GM10248 (cell line): ENCODE measurements at regions not wholly inside any gene's neighbourhood (a gene's known extent, or its start where the extent isn't known, plus 50 kb on each side); places are given as distances from the start of the nearest gene placed in this dataset.
"Not testable (repeated sequence)": the region's sequence is repeated elsewhere in the genome, so short reads cannot be mapped to it uniquely, and the experiment has no call there.

Experiments used
- CTCF ChIA-PET: fragments of 300-600 bp; sonication (Branson Sonifier 250); formaldehyde crosslinking; extraction: SDS; loops from one replicate; lab custom pipeline; 2021; ENCODE audit warnings: antibody characterized with exemption; lab: Yijun Ruan, JAX
- POLR2A ChIA-PET: fragments of 350-650 bp; sonication (Branson Sonifier 250); formaldehyde crosslinking; extraction: SDS; loops from one replicate; lab custom pipeline; 2020; ENCODE audit warnings: antibody characterized with exemption; lab: Yijun Ruan, JAX
- DNase-seq: peaks from one replicate; pipeline ENCODE4 v3.0.0; 2012; ENCODE audit errors: extremely low spot score
- TF ChIP-seq, protein P1 (sequence below): IDR thresholded peaks from 2 replicates; pipeline ENCODE4 v1.5.1; 2012; ENCODE audit warnings: mild to moderate bottlenecking, low read depth; ENCODE audit errors: extremely low read depth, missing control alignments, control extremely low read depth

DNA sequence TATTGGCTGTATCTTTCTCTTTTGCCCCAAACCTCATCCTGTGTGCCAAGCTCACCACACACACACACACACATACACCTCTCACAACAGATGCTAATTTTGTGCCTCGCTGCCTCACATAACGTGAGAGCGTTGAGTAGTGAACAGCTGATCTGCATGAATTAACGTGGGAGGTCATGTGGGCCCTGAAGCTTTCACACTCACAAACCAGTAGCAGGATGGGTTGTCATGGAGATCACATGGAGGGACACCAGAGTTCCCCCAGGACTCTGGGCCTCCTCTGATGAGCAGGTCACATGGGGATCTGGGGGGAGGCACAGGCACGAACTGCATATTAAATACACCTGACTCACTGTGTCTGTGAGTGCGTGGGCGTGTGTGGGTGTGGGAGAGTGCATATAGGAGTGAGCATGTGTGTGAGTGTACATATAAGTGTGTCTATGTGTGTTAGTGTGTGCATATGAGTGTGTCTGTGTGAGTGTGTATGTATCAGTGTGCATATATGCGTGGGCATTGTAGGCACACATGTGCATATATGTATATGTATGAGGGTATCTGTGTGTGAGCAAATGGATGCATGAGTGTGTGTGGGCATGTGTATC lies 62.7 kb upstream of the SULF2 start:
- DNase-seq, result no peak
- CTCF ChIA-PET, result no interaction called here
- TF ChIP-seq, protein P1, sequence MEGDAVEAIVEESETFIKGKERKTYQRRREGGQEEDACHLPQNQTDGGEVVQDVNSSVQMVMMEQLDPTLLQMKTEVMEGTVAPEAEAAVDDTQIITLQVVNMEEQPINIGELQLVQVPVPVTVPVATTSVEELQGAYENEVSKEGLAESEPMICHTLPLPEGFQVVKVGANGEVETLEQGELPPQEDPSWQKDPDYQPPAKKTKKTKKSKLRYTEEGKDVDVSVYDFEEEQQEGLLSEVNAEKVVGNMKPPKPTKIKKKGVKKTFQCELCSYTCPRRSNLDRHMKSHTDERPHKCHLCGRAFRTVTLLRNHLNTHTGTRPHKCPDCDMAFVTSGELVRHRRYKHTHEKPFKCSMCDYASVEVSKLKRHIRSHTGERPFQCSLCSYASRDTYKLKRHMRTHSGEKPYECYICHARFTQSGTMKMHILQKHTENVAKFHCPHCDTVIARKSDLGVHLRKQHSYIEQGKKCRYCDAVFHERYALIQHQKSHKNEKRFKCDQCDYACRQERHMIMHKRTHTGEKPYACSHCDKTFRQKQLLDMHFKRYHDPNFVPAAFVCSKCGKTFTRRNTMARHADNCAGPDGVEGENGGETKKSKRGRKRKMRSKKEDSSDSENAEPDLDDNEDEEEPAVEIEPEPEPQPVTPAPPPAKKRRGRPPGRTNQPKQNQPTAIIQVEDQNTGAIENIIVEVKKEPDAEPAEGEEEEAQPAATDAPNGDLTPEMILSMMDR, result no peak
- POLR2A ChIA-PET, result no interaction called here

DNA sequence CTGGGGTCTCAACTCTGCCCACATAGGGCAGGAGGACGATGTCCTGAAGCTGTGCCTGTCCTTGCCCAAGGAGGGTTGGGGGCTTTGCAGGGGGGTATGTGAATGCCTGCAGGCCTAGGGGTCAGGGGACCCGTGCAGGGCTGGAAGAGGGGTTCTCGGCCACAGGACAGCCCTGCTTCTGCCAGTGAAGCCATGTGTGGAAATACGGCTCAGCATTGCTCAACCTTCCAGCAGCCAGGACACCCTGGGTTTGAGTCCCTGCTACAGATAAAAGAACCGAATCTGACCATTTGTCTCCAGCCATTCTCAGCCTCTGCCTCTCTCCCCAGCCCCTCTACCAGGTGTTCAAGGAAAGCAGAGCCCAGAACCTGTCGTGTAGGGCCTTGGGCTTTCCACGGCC lies 61.9 kb upstream of the SULF2 start:
- CTCF ChIA-PET, DNase-seq, POLR2A ChIA-PET: not testable (repeated sequence)

DNA sequence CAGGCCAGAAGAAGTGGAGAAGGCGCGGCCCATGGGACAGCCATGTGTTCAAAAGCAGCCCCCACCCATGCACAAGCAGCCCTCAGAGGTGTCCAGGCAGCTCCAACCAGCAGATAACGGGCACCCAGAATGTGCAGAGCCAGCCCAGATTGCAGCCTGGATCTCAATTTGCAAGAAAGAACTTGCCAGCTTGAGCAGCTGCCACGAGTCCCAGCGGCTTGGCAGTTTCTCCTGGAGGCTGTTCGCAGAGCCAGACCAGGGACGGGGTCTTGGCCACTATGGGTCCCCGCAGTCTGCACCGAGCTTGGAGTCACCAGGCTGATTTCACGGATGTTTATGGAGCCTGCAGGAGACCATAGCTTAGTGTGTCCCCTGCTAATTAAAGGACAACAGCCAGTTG lies 61.4 kb upstream of the SULF2 start:
- POLR2A ChIA-PET, CTCF ChIA-PET: not testable (repeated sequence)

DNA sequence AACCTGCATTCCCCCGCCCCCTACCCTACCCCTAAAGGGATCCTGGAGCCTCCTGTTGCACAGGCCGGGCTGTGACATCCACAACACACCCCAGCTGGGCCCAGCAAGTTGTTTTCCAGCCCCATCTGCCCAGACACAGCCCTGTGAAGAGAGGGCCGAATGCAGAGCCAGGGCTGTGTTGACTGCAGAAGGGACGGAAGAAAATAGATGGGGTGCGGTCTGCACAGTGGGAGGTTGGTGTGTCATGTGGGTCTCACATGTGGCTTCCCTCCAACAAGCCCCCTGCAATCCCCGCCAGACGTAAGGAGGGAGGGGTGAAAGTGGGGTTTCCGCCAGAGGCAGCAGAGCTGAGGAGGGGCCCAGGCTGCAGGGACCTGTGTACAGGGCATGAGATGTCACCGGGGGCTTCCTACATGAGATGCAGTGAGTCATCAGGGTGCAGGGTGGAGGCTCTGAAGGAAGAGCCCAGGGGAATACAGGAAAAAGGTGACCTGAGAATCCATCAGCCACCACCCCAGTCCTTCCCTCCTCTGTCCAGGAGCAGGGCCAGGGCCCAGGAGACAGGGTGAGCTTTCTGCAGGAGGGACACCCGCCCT lies 60.2 kb upstream of the SULF2 start:
- POLR2A ChIA-PET, DNase-seq, CTCF ChIA-PET: not testable (repeated sequence)

More for the DNA sequence above, 61.4 kb upstream of the SULF2 start:
- DNase-seq, result not testable (repeated sequence)

DNA sequence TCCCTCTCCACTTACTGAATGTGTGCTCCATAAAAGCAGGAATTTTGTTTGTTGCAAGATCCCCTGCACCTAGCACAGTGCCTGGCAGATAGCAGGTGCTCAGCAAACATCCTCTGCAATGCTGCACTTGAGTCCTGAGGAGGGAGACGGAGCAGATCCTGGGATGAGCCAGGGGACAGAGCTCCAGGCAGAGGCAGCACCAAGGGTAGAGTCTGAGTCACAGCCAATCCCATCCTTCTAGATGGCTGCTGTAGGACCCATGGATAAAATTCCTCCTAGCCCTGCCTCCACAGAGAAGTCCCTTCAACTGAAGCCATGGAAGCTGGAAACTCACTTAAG lies 59.3 kb upstream of the SULF2 start:
- CTCF ChIA-PET, POLR2A ChIA-PET, DNase-seq: not testable (repeated sequence)

DNA sequence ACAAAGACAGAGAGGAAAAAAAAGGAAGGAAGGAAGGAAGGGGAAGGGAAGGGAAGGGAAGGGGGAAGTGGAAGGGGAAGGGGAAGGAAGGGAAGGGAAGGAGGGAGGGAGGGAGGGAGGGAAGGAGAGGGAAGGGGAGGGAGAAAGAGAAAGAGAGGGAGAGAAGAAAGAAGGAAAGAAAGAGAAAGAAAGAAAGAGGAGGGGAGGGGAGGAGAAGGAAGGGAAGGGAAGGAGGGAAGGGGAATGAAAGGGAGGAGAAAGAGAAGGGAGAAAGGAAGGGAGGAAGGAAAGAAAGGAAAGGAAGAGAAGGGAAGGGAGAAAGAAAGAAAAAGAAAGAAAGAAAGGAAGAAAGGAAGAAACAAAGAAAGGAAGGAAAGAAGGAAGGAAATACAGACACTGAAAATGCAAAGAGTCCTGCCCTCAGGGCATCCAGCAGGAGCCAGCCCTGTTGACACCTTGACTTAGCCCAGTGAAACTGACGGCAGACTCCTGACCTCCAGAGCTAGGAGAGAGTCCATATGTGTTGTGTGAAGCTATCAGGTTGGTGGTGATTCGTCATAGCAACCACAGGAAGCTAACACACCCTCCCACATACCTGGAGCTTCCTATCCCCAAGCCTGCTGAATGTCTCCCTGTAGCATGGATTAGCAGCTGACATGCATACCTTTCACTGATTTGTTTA lies 58.7 kb upstream of the SULF2 start:
- TF ChIP-seq, protein P1, result no peak
- ChIA-PET POLR2A (no interaction called here), CTCF (no interaction called here)
- no peak for DNase-seq

DNA sequence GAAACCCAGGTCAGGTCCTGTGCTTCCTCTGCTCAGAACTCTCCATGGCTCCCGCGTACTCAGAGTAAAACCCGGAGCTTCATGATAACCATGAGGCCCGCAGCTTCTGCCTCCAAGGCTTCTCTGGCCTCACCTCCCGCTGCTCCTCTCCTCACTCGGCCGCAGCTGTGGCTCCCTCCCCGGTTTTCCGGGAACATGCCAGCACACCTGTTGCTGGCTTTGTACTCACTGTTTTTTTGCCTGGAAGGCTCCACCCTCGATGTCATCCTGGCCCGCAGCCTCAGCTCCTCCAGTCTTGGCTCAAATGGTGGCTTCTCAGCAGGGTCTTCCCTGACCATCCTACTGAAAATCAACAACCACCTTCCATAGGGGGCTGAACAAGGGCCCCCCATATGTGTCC lies 57.7 kb upstream of the SULF2 start:
- CTCF ChIA-PET, DNase-seq, POLR2A ChIA-PET: not testable (repeated sequence)

DNA sequence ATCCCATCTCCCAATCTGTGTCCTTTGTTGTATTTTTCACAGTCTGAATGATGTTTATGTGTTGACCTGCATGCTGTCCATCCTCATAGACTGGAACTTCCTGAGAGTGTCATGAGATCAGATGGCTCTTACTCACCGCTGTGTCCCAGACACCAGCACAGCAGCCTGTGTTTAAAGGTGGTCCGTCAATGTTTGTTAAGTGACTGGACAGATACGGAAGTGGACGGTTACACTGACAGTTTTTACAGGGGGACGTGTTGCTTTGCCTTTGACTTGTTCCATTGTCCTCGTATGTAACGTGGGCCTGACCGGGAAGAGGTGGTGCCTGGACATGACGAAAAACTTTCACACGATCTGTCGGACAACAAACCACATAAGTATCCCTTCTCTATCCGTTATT lies 56.7 kb upstream of the SULF2 start:
- DNase-seq, CTCF ChIA-PET, POLR2A ChIA-PET: not testable (repeated sequence)

DNA sequence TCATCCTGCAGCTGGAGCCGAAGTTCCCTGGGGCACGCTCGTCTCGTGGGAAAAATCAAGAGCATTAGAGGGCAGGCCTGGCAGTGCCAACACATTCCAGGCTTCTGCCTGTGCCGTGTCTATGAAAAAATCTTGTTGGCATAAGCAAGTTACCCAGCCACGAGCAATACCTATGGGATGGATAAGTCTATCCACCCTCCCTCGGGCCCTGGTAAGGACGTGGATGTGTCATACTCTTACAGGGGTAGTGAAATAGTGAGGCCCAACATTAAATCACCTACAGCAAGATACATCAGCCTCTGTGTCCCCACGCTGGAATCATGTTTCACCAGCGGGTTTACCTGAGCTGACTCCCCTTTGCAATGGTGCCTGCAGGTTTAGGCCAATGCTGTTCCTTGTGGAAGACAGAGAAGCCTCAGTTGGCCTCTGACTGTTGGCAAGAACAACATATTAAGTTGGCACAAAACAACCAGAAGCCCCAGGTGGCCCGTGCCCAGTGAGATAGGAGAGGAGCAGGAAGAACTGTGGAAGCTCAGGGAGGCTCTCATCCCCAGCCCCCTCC lies 51.1 kb upstream of the SULF2 start:
- DNase-seq, POLR2A ChIA-PET: not testable (repeated sequence)
- CTCF ChIA-PET, result interaction anchor here (1.2 kb wide), 1 partner anchor 58 kb away, joined by 3 read pairs; no protein-coding TSS in a partner anchor
